ENCODE measurements at regions not wholly inside any gene's neighbourhood (a gene's known extent, or its start where the extent isn't known, plus 50 kb on each side); places are given as distances from the start of the nearest gene placed in this dataset.

- TF ChIP-seq, protein P1, sequence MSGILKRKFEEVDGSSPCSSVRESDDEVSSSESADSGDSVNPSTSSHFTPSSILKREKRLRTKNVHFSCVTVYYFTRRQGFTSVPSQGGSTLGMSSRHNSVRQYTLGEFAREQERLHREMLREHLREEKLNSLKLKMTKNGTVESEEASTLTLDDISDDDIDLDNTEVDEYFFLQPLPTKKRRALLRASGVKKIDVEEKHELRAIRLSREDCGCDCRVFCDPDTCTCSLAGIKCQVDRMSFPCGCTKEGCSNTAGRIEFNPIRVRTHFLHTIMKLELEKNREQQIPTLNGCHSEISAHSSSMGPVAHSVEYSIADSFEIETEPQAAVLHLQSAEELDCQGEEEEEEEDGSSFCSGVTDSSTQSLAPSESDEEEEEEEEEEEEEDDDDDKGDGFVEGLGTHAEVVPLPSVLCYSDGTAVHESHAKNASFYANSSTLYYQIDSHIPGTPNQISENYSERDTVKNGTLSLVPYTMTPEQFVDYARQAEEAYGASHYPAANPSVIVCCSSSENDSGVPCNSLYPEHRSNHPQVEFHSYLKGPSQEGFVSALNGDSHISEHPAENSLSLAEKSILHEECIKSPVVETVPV (CRISPR knock-in tag; IDR thresholded peaks at IDR 0.05): no peak
- TF ChIP-seq RARB (CRISPR knock-in tag; IDR thresholded peaks at IDR 0.05) (no peak), BACH2 (CRISPR knock-in tag; IDR thresholded peaks at IDR 0.05; ENCODE audit: borderline replicate concordance) (no peak), OSR1 (CRISPR knock-in tag; IDR thresholded peaks at IDR 0.05) (no peak), ISL1 (CRISPR knock-in tag; IDR thresholded peaks at IDR 0.05) (no peak), ZFP30 (CRISPR knock-in tag; IDR thresholded peaks at IDR 0.05) (no peak), TCF4 (CRISPR knock-in tag; IDR thresholded peaks at IDR 0.05; ENCODE audit: borderline replicate concordance) (no peak), CREB5 (CRISPR knock-in tag; IDR thresholded peaks at IDR 0.05; ENCODE audit: low read depth) (no peak), ESRRG (CRISPR knock-in tag; IDR thresholded peaks at IDR 0.05) (no peak), ZFP3 (CRISPR knock-in tag; IDR thresholded peaks at IDR 0.05) (no peak)
- TF ChIP-seq, protein P2, sequence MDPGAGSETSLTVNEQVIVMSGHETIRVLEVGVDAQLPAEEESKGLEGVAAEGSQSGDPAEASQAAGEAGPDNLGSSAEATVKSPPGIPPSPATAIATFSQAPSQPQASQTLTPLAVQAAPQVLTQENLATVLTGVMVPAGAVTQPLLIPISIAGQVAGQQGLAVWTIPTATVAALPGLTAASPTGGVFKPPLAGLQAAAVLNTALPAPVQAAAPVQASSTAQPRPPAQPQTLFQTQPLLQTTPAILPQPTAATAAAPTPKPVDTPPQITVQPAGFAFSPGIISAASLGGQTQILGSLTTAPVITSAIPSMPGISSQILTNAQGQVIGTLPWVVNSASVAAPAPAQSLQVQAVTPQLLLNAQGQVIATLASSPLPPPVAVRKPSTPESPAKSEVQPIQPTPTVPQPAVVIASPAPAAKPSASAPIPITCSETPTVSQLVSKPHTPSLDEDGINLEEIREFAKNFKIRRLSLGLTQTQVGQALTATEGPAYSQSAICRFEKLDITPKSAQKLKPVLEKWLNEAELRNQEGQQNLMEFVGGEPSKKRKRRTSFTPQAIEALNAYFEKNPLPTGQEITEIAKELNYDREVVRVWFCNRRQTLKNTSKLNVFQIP (CRISPR knock-in tag; IDR thresholded peaks at IDR 0.05; ENCODE audit: borderline replicate concordance, low read depth): no peak
Observed at GRCh38 chr10:44192435-44192834, 192.5 kb downstream of the CXCL12 start.

Data from SK-N-SH treated with all-trans-retinoic acid at 6 μM for 48 hours (cell line).